Stimulated activated CD4-positive, alpha-beta T cell treated with anti-CD3 and anti-CD28 coated beads, TNF-alpha, amount 100 ng/mL, for 1 hour (primary cell): ENCODE measurements at regions not wholly inside any gene's neighbourhood (a gene's known extent, or its start where the extent isn't known, plus 50 kb on each side); places are given as distances from the start of the nearest gene placed in this dataset.
"Not testable (repeated sequence)": the region's sequence is repeated elsewhere in the genome, so short reads cannot be mapped to it uniquely, and the experiment has no call there.

Experiments
- DNase-seq, 3 donors: peaks; one replicate each; pipeline ENCODE4 v3.0.0-alpha.2; 2020; ENCODE audit warnings: low read depth in 3 of 3, low spot score in 1 of 3

DNA sequence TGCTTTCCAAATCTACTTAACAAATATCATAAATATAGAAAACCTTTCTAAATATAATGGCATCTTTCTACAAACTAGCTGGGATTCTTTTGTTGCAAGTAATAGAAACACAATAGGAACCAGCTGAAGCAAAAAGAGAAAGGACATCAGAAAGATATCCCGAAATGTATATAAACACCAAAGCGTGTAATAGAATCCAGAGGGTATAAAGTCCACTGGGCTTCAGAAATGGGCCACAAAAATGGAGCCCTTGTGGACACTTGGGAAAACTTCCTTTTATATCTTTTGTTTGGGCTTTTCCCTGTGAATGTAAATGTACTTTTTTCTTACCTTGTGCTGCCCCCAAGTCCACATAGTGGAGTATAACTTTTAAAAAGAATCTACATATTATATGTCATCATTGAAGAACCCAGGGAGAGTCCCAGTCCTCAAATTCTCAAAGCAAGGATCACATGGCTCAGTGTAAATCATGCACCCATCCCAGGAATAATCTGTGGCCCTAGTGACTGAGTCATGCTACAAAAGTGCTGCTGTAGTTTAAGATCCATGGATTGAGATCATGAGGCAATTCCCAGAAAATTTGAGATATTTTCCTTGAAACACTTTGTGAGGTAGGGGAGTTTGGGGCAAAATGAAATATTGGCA lies 457.0 kb downstream of the EPM2A start:
- DNase-seq: no peak

DNA sequence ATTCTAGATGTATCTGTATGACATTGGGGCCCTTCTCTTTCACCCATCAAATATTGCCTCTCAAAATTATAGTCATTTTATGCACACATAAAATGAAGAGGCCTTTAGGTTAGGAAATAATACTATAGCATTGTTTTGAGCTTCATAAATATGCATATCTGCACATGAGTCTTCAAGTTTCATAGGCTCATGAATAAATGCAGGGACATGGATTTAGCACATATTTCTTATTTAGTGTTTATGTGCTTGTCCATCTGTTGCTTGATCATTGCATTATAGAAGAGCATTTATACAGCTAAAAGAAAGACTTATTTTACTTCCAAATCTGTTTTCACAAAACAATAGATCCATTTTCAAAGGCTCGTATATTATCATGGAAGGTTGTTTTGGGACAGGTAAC lies 455.8 kb downstream of the EPM2A start:
- no peak for DNase-seq

DNA sequence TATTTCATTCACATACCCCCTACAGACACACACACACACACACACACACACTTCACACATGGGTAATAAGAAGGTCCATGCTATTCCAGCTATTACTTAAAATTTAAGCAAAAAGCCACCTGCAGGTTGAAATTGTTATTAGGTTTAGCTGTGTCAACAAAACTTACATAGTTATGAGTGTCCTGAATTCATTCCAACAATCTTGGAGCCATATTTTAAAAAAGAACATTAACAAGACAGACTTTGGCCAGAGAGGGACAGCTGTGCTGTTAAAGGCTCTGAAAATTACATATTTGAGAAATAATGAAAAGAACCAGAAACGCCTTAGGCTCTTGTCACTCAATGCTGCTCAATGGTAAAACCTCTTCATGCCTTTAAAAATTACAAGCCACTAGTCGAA lies 455.3 kb downstream of the EPM2A start:
- no peak for DNase-seq

DNA sequence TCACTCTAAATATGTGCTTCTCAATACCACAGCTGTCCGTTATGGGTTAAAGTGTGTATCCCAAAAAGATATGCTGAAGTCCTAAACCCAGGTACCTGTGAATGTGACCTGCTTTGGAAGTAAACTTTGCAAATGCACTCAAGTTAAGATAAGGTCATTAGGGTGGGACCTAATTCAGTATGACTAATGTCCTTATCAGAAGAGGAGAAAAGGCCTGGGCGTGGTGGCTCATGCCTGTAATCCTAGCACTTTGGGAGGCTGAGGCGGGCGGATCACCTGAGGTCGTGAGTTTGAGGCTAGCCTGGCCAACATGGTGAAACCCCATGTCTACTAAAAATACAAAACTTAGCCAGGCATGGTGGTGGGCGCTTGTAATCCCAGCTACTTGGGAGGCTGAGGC lies 452.1 kb downstream of the EPM2A start:
- DNase-seq: not testable (repeated sequence)

DNA sequence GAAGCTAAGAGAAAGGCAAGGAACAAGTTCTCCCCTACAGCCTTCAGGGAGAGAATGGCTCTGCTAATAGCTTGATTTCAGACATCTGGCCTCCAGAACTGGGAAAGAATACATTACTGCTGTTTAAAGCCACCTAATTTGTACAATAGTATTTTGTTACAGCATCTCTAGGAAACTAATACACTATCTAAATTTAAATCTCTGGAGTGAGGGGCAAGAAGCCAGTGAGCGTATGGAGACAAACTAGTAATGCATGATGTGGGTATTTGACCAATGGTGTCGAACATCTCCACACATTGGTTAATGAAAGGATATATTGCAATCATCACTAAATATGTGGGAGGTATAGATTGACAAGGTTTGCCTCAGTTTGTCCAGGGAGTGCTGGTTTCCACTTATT lies 451.5 kb downstream of the EPM2A start:
- no peak for DNase-seq

DNA sequence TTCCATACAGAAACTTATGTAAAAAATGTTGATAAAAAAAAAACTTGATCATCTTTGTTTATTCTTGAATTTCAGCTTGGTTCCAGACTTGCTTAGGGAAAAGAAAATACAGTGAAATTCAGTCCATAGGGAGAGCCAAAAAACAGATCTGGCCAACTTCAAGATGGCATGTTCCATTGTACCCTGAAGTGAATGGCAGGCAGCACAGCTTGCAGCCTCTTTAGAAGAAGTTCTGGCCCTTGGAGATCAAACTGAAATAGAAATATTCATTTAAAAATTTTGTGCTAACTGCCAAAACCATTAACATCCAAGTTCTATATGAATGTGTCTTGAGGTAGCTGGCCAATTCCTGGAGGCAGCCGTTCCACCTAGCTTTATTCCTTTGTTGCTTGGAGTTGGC lies 448.4 kb downstream of the EPM2A start:
- no peak for DNase-seq

DNA sequence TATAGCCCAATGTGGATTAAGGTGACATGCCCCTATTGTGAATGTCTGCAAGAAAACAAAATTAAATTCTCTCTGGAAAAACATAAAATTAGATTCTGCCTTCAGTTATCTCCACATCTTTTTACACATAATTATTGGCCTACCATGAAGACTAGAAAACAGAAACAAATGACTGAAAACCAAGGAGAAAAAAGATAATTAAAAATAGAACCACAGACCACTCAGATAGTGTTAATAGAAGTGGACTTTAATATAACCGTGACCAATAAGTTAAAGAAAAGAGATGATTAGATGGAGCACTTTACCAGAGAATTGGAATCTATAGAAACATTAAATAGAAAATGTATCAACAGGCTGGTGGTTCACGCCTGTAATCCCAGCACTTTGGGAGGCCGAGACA lies 445.7 kb downstream of the EPM2A start:
- no peak for DNase-seq

DNA sequence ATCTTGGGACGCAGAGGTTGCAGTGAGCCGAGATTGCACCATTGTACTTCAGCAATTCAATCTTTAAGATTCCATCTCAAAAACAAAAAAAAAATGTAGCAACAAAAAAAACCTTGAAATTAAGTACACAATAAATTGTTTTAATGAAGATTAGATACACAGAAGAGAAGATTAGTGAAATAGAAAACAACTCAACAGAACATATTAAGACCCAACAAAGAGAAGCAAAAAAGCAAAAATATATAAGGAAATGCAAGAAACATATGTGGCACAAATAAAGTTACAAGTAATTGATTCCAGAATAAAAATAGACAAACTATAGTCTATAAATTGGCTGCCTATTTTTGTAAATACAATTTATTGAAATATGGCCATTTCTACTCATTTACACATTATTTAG lies 445.2 kb downstream of the EPM2A start:
- no peak for DNase-seq

DNA sequence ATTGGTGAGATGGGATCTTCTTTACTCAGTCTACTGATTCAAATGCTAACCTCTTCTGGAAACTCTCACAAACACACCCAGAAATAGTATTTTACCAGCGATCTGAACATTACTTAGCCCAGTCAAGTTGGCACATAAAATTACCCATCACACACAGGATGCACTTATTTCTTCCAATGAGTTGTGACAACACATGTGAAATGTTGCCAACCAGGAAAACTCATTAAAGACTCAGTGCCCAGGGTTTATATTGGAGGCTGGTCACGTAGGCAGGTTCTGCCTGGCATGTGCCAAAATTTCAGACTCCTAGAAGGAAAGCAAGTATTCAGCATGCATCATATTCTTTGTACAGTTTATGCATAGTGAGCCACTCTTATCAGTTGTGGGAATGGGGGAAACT lies 443.3 kb downstream of the EPM2A start:
- no peak for DNase-seq

DNA sequence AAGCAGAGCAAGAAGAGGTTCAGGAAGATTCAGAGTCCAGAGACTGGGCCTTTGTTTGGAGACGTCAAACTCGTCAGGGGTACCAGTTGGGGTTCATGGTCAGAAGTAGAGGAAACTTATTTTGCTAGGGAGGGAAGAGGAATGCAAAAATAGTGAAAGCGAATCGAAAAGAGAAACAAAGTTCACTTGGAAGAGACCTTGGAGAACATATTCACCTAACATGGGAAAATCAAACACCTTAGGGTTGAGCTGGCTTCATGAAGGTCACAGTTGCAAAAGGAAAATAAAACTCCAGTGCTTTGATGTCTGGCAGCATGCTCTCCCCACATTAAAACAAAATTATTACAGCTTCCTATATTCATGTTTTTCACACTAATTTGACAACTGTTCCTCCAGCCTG lies 440.4 kb downstream of the EPM2A start:
- DNase-seq: no peak

DNA sequence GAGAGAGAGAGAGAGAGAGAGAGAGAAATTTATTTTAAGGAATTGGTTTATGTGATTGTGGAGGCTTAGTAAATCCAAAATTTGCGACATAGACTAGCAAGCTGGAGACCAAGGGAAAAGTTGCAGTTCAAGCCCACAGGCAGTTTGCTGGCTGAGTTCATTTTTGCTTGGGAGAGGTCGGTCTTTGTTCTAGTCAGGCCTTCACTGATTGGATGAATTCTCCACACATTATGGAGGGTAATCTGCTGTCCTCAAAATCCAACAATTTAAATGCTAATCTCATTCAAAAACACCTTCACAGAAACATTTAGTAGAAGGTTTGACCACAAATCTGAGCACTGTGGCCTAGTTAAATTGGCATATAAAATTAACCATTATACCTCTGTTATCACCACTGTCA lies 439.6 kb downstream of the EPM2A start:
- no peak for DNase-seq

DNA sequence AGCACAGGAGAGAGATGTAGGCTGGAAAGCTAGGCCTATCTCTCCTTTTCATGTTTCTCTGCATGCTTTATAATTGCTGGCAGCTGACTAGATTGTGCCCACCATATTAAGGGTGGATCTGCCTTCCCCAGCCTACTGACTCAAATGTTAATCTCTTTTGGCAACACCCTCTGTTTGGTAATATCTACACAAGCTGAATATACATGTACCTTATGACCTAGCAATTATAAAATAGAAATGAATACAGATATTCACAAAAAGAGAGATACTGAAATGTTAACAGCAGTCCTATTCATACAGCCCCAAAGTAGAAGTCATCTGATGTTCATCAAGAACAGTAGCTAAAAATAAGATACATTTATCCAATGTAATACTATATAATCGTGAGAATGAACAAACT lies 429.6 kb downstream of the EPM2A start:
- DNase-seq: no peak

DNA sequence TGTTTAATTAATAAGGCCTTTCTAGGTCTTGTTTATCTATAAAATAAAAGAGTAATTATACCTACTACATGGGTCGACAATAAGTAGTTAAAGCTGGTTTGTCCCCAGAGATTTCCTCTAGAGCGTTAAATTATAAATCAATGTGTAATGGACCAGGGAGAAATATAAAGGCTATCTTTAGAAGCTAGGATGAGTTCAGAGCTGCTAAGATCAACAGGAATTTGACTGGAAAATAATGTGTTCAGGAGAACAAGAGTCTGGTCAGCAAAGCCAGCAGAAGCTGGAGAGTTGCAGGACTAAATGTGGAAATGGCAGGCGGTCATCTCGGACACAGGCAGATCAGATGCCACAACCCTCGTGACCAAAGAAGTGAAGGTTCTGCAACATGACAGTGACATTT lies 428.8 kb downstream of the EPM2A start:
- no peak for DNase-seq

DNA sequence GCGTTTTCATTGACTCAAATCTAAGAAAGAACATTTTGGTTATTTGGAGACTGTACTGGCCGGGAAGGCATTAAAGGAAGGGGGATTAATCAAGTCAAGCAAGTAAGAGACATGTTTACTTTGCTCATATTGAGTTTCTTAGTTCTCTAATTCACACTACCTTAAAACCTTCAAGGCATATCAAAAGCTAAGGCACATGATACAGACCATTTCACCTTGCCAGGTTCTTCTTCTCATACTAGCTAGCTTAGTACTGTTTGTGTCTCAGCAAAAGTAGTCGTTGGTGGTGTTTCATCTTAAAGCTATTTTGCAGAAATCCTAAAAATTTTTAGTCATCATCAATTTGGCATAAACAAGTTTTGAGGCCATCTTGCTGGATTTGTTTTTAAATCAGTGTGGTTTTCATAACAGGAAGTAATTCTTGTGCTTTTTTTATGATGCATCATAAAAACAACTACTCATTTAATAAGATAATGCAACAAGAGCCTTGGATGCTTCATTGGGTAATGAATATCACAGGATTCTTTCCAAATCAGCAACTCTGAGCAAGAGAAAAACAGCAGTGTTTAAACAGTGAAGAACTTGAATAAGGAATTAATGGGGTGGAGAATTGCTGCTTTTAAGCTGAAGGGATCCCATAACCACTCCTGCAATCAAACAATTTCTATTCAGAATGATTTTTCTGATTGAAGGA lies 425.3 kb downstream of the EPM2A start:
- no peak for DNase-seq

DNA sequence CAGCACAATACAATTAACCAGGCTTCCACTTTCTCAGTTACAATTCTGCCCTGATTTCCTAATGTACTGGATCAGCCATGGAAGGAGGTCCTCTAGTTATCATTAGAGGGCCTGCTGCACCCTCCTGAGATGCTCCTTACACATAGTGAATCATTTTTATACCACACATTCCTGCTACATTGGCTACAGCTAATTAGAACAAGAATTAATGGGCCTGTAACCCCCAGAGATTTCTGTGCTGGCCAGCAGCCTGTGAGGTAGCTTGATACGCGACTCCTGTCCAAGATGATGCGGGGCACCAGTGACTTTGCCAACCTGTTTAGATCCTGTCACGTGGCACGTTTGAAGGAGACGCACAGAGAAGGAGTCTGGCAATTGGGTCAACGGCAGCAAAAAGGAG lies 422.8 kb downstream of the EPM2A start:
- no peak for DNase-seq

DNA sequence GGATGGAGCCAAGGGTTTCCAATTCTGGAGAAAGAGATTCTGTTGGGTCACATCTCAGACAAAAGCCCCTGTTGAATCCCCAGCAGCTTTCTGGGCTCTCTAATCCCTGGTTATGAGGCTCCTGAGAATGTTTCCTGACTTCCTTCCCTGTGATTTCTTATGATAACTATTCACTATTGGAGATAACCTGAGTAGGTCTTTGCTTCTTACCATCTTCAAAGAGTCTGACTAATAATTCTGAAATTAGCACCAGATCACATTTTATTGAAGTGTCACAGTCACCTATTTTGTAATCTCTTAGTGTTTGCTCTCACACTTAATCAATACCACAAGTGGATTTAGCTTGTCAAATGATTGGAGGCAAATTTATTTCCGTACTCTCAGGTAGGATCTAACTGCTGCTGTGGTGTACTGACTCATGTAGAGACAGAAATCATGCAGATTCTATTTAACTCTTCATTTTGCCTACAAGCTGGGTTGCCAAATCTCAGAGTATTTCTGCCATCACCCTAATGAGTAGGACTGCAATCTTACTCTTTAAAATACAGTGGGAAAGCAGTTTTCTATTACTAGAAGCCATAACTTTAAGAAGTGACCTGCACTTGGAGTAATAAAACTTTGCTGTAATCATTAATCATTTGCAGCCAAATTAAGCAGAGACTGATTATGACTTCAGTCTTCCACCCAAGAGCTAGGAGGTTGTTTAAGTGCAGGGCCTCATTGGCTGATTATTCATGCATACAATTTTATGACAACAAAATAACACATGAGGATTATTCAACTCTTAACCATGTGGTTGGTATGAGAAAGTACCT lies 422.1 kb downstream of the EPM2A start:
- DNase-seq: no peak

DNA sequence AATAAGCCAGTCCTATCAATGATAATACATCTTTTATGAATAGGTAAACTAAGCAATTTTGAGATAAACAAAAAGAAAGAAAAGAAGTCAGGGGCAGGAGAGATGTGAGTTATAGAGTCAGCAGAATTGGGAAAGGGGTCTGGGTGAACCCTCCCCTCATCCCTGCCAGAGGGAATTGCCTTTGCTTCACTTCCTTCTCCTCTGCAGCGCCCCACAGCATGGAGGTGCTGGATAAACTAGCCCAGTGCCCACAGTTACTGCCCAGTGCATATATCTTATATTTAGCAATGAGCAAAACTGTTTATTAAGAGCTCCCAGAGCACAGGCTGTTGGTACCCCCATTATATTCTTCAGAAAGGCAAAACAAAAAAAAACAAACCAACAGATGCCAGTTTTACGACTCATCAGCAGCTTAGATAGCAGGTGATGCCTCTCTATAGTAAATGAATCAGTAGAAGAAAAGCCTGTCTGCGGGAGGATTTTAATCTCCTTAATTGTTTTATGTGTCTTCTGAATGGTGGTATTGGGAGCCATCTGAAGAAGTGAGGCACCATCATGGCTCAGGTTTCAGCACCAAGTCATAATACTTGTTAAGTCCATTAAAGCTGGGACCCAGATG lies 419.2 kb downstream of the EPM2A start:
- DNase-seq: no peak

DNA sequence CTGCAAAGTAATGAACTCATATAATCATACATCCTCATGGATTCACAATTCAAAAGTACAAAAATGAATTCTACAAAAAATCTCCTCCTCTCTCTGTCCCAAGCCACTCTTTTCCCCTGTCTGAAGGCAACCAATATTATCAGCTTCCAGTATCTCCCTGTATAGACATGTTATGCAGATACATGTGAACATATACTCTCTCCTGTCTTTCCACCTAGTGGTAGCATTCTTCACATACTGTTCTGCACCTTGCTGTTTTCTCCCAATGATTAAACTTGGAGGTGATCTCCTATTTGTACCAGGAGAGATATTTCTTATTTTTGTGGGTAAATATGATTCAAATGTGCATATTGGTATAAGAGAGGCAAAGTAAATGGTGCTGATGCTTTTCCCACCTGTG lies 416.4 kb downstream of the EPM2A start:
- no peak for DNase-seq

DNA sequence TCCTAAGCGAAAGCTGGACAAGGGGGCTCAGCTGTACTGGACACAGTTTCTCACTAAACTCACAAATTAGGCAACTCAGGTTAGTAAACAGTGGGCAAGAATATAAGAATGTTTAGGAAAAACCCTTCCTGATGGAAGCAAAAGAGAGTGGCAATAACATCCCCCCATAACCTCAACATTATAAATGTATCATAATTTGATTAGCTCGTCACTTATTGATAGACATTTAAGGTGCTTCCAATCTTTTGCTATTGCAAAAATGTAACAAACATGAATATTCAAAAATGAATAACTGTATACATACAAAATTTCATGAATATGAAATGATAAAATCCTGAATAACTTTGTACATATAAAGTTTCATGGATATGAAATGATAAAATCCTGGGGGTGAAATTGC lies 415.7 kb downstream of the EPM2A start:
- DNase-seq: no peak

DNA sequence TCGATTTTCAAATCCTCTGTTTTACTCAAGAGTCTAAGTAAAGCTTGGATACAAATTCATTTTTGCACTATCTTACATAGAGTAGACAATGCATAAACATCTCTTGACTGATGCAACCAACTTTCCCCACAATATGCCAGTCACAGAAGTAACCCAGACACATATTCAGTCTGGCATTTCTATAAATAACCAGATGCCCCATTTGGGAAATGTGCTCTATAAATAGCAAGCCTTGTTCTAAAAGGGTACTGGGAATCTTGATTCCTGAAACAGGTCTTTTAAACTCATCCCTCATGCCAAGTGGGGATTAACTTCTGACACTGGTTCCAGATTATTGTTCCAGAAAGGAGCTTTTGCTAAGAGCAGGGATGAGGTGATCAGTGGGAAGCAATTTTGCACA lies 411.7 kb downstream of the EPM2A start:
- no peak for DNase-seq

DNA sequence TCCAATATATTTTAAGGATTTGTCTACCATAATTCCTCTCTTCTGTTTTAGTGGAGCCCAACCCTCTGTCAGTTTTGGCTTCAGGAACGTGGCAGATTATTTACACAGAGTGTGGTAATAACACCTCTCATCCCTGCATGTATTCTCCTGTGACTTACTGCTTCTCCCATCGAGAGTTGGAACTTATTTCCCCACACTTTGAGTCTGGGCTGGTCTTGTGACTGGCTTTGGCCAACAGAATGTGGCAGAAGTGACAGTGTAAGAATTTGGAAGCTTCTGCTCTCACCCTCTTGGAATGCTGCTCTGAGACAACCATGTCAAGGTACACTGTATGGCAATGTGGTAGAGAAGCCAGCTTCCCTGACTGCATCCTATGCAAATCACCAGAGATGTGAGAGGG lies 407.7 kb downstream of the EPM2A start:
- no peak for DNase-seq

DNA sequence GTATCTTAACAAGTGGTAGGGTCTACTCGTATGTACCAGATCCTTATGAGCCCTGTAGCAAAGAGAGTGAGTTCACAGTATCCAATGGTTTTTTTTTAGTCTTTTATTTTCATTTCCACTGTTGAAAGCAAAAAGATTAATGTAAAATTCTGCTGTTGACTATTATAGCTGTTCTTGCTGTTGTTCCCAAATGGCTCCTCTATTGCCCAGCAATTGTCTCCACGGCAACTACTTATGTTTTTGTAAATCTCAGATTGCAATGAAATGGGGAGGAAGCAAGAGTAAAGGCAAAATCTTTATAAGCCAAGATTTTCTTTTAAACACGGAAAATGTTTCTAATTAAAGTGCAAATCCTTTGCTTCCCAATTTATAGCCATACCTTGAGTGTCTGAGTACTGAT lies 406.1 kb downstream of the EPM2A start:
- no peak for DNase-seq
